ENCODE measurements at regions not wholly inside any gene's neighbourhood (a gene's known extent, or its start where the extent isn't known, plus 50 kb on each side); places are given as distances from the start of the nearest gene placed in this dataset.

GRCh38 chr18:43506935-43507334 is 229.6 kb upstream of the SYT4 start:
- TF ChIP-seq CTCF (conservative IDR thresholded peaks at IDR 0.05) = no peak
- no peak for TF ChIP-seq ZFX (IDR thresholded peaks at IDR 0.05)
- no peak overlapping the region for H3K27ac ChIP-seq

- TF ChIP-seq ZFX (IDR thresholded peaks at IDR 0.05) (no peak), CTCF (conservative IDR thresholded peaks at IDR 0.05) (no peak)
These were observed 230.7 kb upstream of the SYT4 start for GRCh38 chr18:43507842-43508481.

GRCh38 chr18:43514747-43515146 is 237.5 kb upstream of the SYT4 start:
- TF ChIP-seq CTCF (conservative IDR thresholded peaks at IDR 0.05) (no peak), ZFX (IDR thresholded peaks at IDR 0.05) (no peak)
- H3K27ac ChIP-seq = no peak overlapping the region

More at GRCh38 chr18:43507842-43508481, 230.7 kb upstream of the SYT4 start:
- H3K27ac ChIP-seq = no peak overlapping the region

- H3K27ac ChIP-seq = no peak overlapping the region
- no peak for TF ChIP-seq CTCF (conservative IDR thresholded peaks at IDR 0.05)
These were observed 238.2 kb upstream of the SYT4 start for GRCh38 chr18:43515481-43515880.

- TF ChIP-seq CTCF (conservative IDR thresholded peaks at IDR 0.05) = no peak
- TF ChIP-seq ZFX (IDR thresholded peaks at IDR 0.05) = no peak
- H3K27ac ChIP-seq = no peak overlapping the region
These were observed 247.0 kb upstream of the SYT4 start for GRCh38 chr18:43524260-43524659.

GRCh38 chr18:43525169-43525568 is 247.9 kb upstream of the SYT4 start:
- no peak for TF ChIP-seq ZFX (IDR thresholded peaks at IDR 0.05)
- no peak for TF ChIP-seq CTCF (conservative IDR thresholded peaks at IDR 0.05)
- no peak overlapping the region for H3K27ac ChIP-seq

- TF ChIP-seq CTCF (conservative IDR thresholded peaks at IDR 0.05) (no peak), ZFX (IDR thresholded peaks at IDR 0.05) (no peak)
- H3K27ac ChIP-seq = no peak overlapping the region
These were observed 249.3 kb upstream of the SYT4 start for GRCh38 chr18:43526426-43527145.
